Esophagus muscularis mucosa (tissue), 3 donors: ENCODE measurements at regions not wholly inside any gene's neighbourhood (a gene's known extent, or its start where the extent isn't known, plus 50 kb on each side); places are given as distances from the start of the nearest gene placed in this dataset.

Experiments used
- CTCF ChIP-seq, 3 experiments: fragments of 200-600 bp in 2 of 3; fragments of 450-650 bp in 1 of 3; sonication (generic) in 2 of 3; IDR thresholded peaks; one replicate each; pipeline ENCODE4 v1.5.1; 2017 to 2019; ENCODE audit warnings: antibody characterized with exemption in 3 of 3, mild to moderate bottlenecking in 2 of 3, moderate library complexity in 1 of 3
- POLR2A ChIP-seq: fragments of 450-650 bp; IDR thresholded peaks from one replicate; pipeline ENCODE4 v1.6.1; 2017; ENCODE audit warnings: antibody characterized with exemption, moderate library complexity, mild to moderate bottlenecking, low read depth

DNA sequence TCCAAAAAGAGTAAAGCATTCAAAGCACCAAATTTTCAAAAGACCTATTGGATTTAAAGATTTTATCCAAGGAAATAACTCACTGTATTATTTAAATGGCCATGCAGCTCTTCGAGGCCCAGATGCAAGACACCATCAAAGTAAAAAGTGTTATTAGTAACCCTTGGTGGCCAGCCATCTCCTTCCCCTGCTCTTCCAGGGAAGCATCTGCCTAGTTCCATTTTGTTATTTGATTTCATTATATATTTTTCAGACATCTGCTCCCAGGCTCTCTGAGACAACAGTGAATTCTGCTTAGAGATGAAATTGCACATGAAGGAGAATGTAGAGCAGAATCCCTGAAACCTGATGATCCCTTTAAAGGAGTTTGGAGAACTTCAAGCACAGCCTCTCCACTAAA lies 252.3 kb upstream of the TBX18 start:
- TF ChIP-seq POLR2A (no peak), CTCF (IDR thresholded peaks at IDR 0.05) (no peak)
